Ovary (tissue), 7 donors: ENCODE measurements at regions not wholly inside any gene's neighbourhood (a gene's known extent, or its start where the extent isn't known, plus 50 kb on each side); places are given as distances from the start of the nearest gene placed in this dataset.

Experiments used
- DNase-seq, 5 donors: peaks; one replicate each; pipeline ENCODE4 v3.0.0-alpha.2; 2019 to 2020
- H3K27ac ChIP-seq, 2 donors: fragments of 200-600 bp; one replicate each; pipeline versions ENCODE4 v1.5.1 to v1.8.0; 2019 to 2022
- H3K27me3 ChIP-seq: fragments of 200-600 bp; one replicate; pipeline ENCODE4 v1.8.0; 2022
- H3K36me3 ChIP-seq: fragments of 200-600 bp; sonication (generic); one replicate; pipeline ENCODE4 v1.5.1; 2019
- H3K4me1 ChIP-seq: one replicate; pipeline ENCODE4 v1.8.1; 2013; ENCODE audit warnings: mild to moderate bottlenecking, moderate library complexity; ENCODE audit not compliant: insufficient read depth
- H3K4me3 ChIP-seq: fragments of 200-600 bp; sonication (generic); one replicate; pipeline ENCODE4 v1.5.1; 2017
- H3K9me3 ChIP-seq, 2 donors: fragments of 200-600 bp in 1 of 2; sonication (generic) in 1 of 2; one replicate each; pipeline versions ENCODE4 v1.5.1 to v1.8.1; 2013 to 2019; ENCODE audit warnings: mild to moderate bottlenecking in 1 of 2, moderate library complexity in 1 of 2
- EP300 ChIP-seq: sonication (generic); formaldehyde crosslinking; IDR thresholded peaks from one replicate; pipeline ENCODE4 v1.6.1; 2017; ENCODE audit warnings: antibody characterized with exemption
- POLR2A ChIP-seq: fragments of 450-650 bp; IDR thresholded peaks from one replicate; pipeline ENCODE4 v1.6.1; 2017; ENCODE audit warnings: antibody characterized with exemption, mild to moderate bottlenecking, moderate library complexity
- WGBS, 3 donors: extraction: QIAGEN DNeasy Blood & Tissue Kit in 1 of 3; methylation state at CpG; one replicate each; pipeline versions ENCODE4 v1.1.5 to v1.1.7; 2013 to 2017; 5-methylcytosine and 5-hydroxymethylcytosine counted together
- intact Hi-C, 4 donors: fragments of 100-400 bp; cut with DNase I; formaldehyde crosslinking; loops; one replicate each; pipeline versions ENCODE4 v1.11.0 to v1.15.1; 2022 to 2023
- TF ChIP-seq, protein P1 (sequence below), 3 donors: fragments of 450-650 bp in 2 of 3; fragments of 200-600 bp in 1 of 3; IDR thresholded peaks; one replicate each; pipeline versions ENCODE4 v1.5.1 to v1.8.0; 2016 to 2022; ENCODE audit warnings: antibody characterized with exemption in 3 of 3, mild to moderate bottlenecking in 1 of 3
- donor health status: DM: no; HTN: no; CAD: no; lungs with moderate emphysema.
- donor health status: DM: no; HTN: no; CAD: no.
- donor health status: Bipolar disorder and iron deficiency.
- donor health status: DM: no; HTN: no; CAD: no.
- donor health status: DM: yes; HTN: yes; CAD: no.

DNA sequence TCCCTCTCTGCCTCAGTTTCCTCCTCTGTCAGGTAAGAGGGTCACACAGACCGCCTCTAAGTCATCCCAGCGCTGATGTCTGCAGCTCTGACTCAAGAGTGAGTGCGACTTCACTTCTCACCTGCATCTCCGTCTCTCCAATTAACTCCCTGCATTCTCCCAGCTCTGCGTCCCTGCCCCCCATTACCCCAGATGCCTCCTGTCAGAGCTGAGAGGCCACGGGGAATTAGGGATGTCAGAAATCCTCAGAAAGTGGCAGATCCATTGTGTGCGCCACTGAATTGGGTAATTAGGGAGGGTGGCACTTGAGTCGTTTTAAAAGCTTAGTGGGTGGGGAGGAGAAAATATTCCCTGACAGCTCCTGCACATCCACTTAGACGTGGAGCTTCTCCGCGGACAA lies 885.4 kb upstream of the EEF2KMT start:
- TF ChIP-seq EP300 = no peak
- TF ChIP-seq, protein P1, sequence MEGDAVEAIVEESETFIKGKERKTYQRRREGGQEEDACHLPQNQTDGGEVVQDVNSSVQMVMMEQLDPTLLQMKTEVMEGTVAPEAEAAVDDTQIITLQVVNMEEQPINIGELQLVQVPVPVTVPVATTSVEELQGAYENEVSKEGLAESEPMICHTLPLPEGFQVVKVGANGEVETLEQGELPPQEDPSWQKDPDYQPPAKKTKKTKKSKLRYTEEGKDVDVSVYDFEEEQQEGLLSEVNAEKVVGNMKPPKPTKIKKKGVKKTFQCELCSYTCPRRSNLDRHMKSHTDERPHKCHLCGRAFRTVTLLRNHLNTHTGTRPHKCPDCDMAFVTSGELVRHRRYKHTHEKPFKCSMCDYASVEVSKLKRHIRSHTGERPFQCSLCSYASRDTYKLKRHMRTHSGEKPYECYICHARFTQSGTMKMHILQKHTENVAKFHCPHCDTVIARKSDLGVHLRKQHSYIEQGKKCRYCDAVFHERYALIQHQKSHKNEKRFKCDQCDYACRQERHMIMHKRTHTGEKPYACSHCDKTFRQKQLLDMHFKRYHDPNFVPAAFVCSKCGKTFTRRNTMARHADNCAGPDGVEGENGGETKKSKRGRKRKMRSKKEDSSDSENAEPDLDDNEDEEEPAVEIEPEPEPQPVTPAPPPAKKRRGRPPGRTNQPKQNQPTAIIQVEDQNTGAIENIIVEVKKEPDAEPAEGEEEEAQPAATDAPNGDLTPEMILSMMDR (IDR thresholded peaks at IDR 0.05) = no peak
- TF ChIP-seq POLR2A = no peak
- H3K27me3 ChIP-seq = no peaks in the 10 kb centered on the region
- intact Hi-C loops = loop anchor here in 1 of 4 donors (10.0 kb wide), 1 partner anchor 62 kb away; no protein-coding TSS in a partner anchor
- WGBS, 3 donors = 24 to 34% (median 30%) methylated on average over 11 of the region's 11 CpGs
- H3K27ac ChIP-seq = no peak overlapping the region
- no peak overlapping the region for H3K4me3 ChIP-seq
- no peak for DNase-seq
- H3K9me3 ChIP-seq = no peaks in the 10 kb centered on the region
- H3K4me1 ChIP-seq = no peaks in the 10 kb centered on the region
- H3K36me3 ChIP-seq = no peaks in the 10 kb centered on the region

DNA sequence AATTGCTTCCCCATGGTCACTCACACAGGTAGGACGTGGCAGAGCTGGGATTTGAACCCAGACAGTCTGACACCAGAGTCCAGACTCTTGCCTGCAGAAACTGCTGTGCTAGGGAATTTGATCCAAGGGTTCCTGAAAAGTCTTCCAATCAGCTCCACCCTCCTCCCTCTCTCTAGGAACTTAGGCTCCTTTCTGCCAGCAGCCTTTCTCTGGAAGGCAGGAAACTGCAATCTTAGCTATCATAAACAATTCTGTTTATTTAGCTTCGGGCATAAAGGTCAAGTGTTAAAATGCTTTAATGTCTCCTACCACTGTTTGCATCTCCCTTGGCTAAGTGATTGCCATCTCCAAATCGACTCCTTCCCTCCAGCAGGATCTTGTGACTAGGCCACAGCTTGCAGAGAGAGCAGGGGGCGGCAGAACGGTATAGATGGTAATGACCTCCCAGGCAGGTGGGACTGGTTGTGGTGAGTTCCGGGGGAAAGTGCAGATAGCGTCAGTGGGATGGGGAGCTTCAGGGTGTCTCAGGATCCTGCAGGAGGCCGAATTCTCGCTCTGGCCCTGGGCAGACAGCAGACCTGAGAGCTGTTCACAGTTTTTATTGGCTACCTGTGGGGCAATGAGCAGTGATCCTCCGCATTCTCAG lies 882.4 kb upstream of the EEF2KMT start:
- H3K9me3 ChIP-seq = no peaks in the 10 kb centered on the region
- WGBS, 3 donors = 19 to 25% (median 22%) methylated on average over 10 of the region's 10 CpGs

GRCh38 chr16:5977329-5977728 lies 879.7 kb upstream of the EEF2KMT start:
- WGBS, 3 donors = 57 to 73% (median 64%) methylated on average over 9 of the region's 9 CpGs

More for the DNA sequence above, 882.4 kb upstream of the EEF2KMT start:
- Histone ChIP-seq H3K4me1 (no peaks in the 10 kb centered on the region), H3K36me3 (no peaks in the 10 kb centered on the region), H3K27me3 (no peaks in the 10 kb centered on the region), H3K4me3 (no peak overlapping the region), H3K27ac (no peak overlapping the region)
- intact Hi-C loops = loop anchor here in 1 of 4 donors (10.0 kb wide), 1 partner anchor 65 kb away; no protein-coding TSS in a partner anchor
- TF ChIP-seq EP300 (no peak), POLR2A (no peak)
- TF ChIP-seq, protein P1 (IDR thresholded peaks at IDR 0.05) = no peak
- DNase-seq = no peak

GRCh38 chr16:5972747-5973146 lies 875.2 kb upstream of the EEF2KMT start:
- H3K9me3 ChIP-seq = no peaks in the 10 kb centered on the region
- 56 to 59% (median 59%) methylated on average over 1 of the region's 1 CpG for WGBS, 3 donors
- no peak overlapping the region for H3K27ac ChIP-seq
- no peaks in the 10 kb centered on the region for H3K27me3 ChIP-seq
- TF ChIP-seq EP300 = no peak
- TF ChIP-seq, protein P1 (IDR thresholded peaks at IDR 0.05) = no peak
- TF ChIP-seq POLR2A = no peak
- H3K36me3 ChIP-seq = no peaks in the 10 kb centered on the region
- no peak for DNase-seq
- intact Hi-C loops = no loop called here
- H3K4me3 ChIP-seq = no peak overlapping the region
- H3K4me1 ChIP-seq = no peaks in the 10 kb centered on the region

More at GRCh38 chr16:5977329-5977728, 879.7 kb upstream of the EEF2KMT start:
- TF ChIP-seq, protein P1 (IDR thresholded peaks at IDR 0.05) = no peak
- no peak for TF ChIP-seq EP300
- no peaks in the 10 kb centered on the region for H3K27me3 ChIP-seq
- H3K9me3 ChIP-seq = no peaks in the 10 kb centered on the region
- H3K4me3 ChIP-seq = no peak overlapping the region
- DNase-seq = no peak
- no peaks in the 10 kb centered on the region for H3K36me3 ChIP-seq
- intact Hi-C loops = no loop called here
- no peak overlapping the region for H3K27ac ChIP-seq
- H3K4me1 ChIP-seq = no peaks in the 10 kb centered on the region
